K562 (cell line): ENCODE measurements at regions not wholly inside any gene's neighbourhood (a gene's known extent, or its start where the extent isn't known, plus 50 kb on each side); places are given as distances from the start of the nearest gene placed in this dataset.

ENCODE experiments used
- BMI1 ChIP-seq: fragments of 150-350 bp; IDR thresholded peaks from 2 replicates; pipeline ENCODE4 v1.6.1; 2014; ENCODE audit warnings: low read length
- CEBPB ChIP-seq: fragments of 450-650 bp; IDR thresholded peaks from 2 replicates; pipeline ENCODE4 v1.6.1; 2016; ENCODE audit warnings: missing genetic modification characterization, missing compliant biosample characterization
- HNRNPUL1 ChIP-seq: fragments of 200-400 bp; formaldehyde crosslinking; IDR thresholded peaks from 2 replicates; pipeline ENCODE4 v1.6.1; 2017; ENCODE audit warnings: low read length
- NCOA6 ChIP-seq: fragments of 450-650 bp; IDR thresholded peaks from 2 replicates; pipeline ENCODE4 v1.6.1; 2017; ENCODE audit warnings: mild to moderate bottlenecking
- PHF20 ChIP-seq: fragments of 450-650 bp; IDR thresholded peaks from 2 replicates; pipeline ENCODE4 v1.6.1; 2018; ENCODE audit not compliant: partially characterized antibody
- RAD21 ChIP-seq, 2 experiments: fragments of 250-450 bp in 1 of 2; fragments of 450-650 bp in 1 of 2; sonication (Bioruptor Pico) in 1 of 2; formaldehyde crosslinking in 1 of 2; IDR thresholded peaks in 1 of 2; conservative IDR thresholded peaks in 1 of 2; 2 replicates each; pipeline versions ENCODE4 v1.4.0 to v1.8.0; 2020 to 2022; ENCODE audit warnings: mild to moderate bottlenecking in 2 of 2, moderate library complexity in 1 of 2
- ZNF263 ChIP-seq: sonication (generic); formaldehyde crosslinking; IDR thresholded peaks from 2 replicates; pipeline ENCODE4 v1.8.0; 2022; ENCODE audit warnings: mild to moderate bottlenecking, missing genetic modification reagents, borderline replicate concordance
- TF ChIP-seq, protein P1 (sequence below): fragments of 250-450 bp; sonication (Bioruptor Pico); IDR thresholded peaks from 2 replicates; pipeline ENCODE4 v1.4.0; 2020; ENCODE audit warnings: mild to moderate bottlenecking
- TF ChIP-seq, protein P2 (sequence below), 3 experiments: IDR thresholded peaks in 2 of 3; conservative IDR thresholded peaks in 1 of 3; 2 replicates each; pipeline ENCODE4 v1.5.1; 2011 to 2012; ENCODE audit warnings: low read length in 3 of 3, mild to moderate bottlenecking in 3 of 3, control low read depth in 2 of 3, improper control_type of control experiment in 1 of 3, inconsistent platforms in 1 of 3, low read depth in 1 of 3, mixed read lengths in 1 of 3, moderate library complexity in 1 of 3; ENCODE audit not compliant: insufficient read depth in 2 of 3
- TF ChIP-seq, protein P3 (sequence below): fragments of 450-650 bp; IDR thresholded peaks from 2 replicates; pipeline ENCODE4 v1.6.1; 2014; ENCODE audit warnings: low read depth, mild to moderate bottlenecking, moderate library complexity, borderline replicate concordance
- TF ChIP-seq, protein P4 (sequence below): fragments of 250-450 bp; sonication (Bioruptor Pico); IDR thresholded peaks from 2 replicates; pipeline ENCODE4 v1.5.0; 2021; ENCODE audit warnings: mild to moderate bottlenecking, borderline replicate concordance

DNA sequence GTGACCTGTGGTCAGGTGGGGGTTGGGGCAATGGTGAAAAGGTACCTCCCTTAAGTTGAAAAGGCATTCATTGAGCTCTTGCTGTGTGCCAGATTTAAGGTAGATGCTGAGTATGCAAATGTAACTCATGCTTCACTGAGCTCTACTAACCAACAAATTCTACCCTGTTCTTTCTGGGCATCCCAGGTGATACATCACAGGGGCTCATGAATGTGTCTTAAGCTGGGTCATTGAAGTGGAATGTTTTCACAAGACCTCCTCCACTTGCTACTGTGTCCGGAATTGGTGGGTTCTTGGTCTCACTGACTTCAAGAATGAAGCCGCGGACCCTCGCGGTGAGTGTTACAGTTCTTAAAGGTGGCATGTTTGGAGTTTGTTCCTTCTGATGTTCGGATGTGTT is 362.8 kb upstream of the ZNF462 start:
- TF ChIP-seq HNRNPUL1 (no peak), BMI1 (no peak), CEBPB (tag) (no peak), ZNF263 (CRISPR knock-in tag) (no peak), PHF20 (no peak), NCOA6 (no peak), RAD21 (CRISPR knock-in tag; conservative IDR thresholded peaks at IDR 0.05 in 1 of 2, IDR thresholded peaks at IDR 0.05 in 1 of 2) (no peak)
- TF ChIP-seq, protein P1, sequence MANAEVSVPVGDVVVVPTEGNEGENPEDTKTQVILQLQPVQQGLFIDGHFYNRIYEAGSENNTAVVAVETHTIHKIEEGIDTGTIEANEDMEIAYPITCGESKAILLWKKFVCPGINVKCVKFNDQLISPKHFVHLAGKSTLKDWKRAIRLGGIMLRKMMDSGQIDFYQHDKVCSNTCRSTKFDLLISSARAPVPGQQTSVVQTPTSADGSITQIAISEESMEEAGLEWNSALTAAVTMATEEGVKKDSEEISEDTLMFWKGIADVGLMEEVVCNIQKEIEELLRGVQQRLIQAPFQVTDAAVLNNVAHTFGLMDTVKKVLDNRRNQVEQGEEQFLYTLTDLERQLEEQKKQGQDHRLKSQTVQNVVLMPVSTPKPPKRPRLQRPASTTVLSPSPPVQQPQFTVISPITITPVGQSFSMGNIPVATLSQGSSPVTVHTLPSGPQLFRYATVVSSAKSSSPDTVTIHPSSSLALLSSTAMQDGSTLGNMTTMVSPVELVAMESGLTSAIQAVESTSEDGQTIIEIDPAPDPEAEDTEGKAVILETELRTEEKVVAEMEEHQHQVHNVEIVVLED (CRISPR knock-in tag), result no peak
- TF ChIP-seq, protein P2, sequence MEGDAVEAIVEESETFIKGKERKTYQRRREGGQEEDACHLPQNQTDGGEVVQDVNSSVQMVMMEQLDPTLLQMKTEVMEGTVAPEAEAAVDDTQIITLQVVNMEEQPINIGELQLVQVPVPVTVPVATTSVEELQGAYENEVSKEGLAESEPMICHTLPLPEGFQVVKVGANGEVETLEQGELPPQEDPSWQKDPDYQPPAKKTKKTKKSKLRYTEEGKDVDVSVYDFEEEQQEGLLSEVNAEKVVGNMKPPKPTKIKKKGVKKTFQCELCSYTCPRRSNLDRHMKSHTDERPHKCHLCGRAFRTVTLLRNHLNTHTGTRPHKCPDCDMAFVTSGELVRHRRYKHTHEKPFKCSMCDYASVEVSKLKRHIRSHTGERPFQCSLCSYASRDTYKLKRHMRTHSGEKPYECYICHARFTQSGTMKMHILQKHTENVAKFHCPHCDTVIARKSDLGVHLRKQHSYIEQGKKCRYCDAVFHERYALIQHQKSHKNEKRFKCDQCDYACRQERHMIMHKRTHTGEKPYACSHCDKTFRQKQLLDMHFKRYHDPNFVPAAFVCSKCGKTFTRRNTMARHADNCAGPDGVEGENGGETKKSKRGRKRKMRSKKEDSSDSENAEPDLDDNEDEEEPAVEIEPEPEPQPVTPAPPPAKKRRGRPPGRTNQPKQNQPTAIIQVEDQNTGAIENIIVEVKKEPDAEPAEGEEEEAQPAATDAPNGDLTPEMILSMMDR (IDR thresholded peaks at IDR 0.05 in 2 of 3, conservative IDR thresholded peaks at IDR 0.05 in 1 of 3; ENCODE audit: insufficient read depth in 2 of 3, low read depth in 1 of 3, low read length in 3 of 3), result no peak
- TF ChIP-seq, protein P3, sequence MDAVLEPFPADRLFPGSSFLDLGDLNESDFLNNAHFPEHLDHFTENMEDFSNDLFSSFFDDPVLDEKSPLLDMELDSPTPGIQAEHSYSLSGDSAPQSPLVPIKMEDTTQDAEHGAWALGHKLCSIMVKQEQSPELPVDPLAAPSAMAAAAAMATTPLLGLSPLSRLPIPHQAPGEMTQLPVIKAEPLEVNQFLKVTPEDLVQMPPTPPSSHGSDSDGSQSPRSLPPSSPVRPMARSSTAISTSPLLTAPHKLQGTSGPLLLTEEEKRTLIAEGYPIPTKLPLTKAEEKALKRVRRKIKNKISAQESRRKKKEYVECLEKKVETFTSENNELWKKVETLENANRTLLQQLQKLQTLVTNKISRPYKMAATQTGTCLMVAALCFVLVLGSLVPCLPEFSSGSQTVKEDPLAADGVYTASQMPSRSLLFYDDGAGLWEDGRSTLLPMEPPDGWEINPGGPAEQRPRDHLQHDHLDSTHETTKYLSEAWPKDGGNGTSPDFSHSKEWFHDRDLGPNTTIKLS, result no peak
- TF ChIP-seq, protein P4, sequence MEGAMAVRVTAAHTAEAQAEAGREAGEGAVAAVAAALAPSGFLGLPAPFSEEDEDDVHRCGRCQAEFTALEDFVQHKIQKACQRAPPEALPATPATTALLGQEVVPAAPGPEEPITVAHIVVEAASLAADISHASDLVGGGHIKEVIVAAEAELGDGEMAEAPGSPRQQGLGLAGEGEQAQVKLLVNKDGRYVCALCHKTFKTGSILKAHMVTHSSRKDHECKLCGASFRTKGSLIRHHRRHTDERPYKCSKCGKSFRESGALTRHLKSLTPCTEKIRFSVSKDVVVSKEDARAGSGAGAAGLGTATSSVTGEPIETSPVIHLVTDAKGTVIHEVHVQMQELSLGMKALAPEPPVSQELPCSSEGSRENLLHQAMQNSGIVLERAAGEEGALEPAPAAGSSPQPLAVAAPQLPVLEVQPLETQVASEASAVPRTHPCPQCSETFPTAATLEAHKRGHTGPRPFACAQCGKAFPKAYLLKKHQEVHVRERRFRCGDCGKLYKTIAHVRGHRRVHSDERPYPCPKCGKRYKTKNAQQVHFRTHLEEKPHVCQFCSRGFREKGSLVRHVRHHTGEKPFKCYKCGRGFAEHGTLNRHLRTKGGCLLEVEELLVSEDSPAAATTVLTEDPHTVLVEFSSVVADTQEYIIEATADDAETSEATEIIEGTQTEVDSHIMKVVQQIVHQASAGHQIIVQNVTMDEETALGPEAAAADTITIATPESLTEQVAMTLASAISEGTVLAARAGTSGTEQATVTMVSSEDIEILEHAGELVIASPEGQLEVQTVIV (CRISPR knock-in tag), result no peak
